Esophagus squamous epithelium (tissue), 4 donors: ENCODE measurements at regions not wholly inside any gene's neighbourhood (a gene's known extent, or its start where the extent isn't known, plus 50 kb on each side); places are given as distances from the start of the nearest gene placed in this dataset.

Source experiments
- POLR2A ChIP-seq, 4 donors: fragments of 450-650 bp; IDR thresholded peaks; one replicate each; pipeline ENCODE4 v1.6.1; 2017; ENCODE audit warnings: antibody characterized with exemption in 4 of 4, mild to moderate bottlenecking in 4 of 4, moderate library complexity in 3 of 4
- TF ChIP-seq, protein P1 (sequence below), 6 experiments: fragments of 450-650 bp in 4 of 6; fragments of 200-600 bp in 2 of 6; sonication (generic) in 2 of 6; IDR thresholded peaks; one replicate each; pipeline ENCODE4 v1.5.1; 2016 to 2019; ENCODE audit warnings: antibody characterized with exemption in 6 of 6, mild to moderate bottlenecking in 4 of 6, moderate library complexity in 4 of 6

DNA sequence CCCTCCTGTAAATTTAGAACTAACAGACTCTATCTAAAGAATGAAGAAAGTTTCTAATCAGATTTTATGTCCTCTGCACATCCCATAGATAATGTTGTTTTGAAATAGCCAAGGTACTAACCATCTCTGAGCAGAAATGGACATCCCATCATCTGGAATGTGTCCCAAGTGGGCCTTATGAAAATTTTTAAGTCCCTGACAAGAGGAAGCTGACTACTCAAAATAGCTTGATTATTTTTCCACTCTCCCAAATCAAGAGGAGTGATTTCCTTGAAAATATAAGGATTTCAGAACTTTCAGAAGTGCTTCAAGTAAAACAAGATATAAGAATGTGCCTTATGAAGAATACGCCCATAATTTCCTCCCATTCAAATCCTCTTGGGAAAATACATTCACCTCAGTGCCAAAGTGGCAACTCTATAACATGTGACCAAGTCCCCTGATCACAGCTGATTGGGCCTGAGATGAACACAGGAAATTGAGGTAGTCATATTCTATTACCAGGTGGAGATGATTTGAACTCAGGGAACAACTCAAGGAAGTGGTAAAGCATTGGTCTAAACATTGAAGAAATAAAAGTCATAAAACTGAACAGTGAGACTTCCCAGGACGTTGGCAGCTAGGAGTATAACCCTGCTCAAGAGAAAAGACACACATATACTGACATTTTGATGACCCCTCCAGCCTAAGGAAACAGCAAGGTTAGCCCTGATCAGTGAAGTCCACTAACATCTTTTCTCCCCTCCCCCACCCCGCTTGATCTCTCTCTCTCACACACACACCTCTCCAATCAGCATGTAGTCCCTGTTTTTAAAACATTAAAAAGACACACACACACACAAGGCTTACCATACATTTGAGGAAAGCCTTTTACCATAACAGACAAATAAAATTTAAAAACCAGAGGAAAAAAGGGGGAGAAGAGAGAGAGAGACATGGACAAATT lies 70.8 kb upstream of the TEAD1 start:
- TF ChIP-seq, protein P1, sequence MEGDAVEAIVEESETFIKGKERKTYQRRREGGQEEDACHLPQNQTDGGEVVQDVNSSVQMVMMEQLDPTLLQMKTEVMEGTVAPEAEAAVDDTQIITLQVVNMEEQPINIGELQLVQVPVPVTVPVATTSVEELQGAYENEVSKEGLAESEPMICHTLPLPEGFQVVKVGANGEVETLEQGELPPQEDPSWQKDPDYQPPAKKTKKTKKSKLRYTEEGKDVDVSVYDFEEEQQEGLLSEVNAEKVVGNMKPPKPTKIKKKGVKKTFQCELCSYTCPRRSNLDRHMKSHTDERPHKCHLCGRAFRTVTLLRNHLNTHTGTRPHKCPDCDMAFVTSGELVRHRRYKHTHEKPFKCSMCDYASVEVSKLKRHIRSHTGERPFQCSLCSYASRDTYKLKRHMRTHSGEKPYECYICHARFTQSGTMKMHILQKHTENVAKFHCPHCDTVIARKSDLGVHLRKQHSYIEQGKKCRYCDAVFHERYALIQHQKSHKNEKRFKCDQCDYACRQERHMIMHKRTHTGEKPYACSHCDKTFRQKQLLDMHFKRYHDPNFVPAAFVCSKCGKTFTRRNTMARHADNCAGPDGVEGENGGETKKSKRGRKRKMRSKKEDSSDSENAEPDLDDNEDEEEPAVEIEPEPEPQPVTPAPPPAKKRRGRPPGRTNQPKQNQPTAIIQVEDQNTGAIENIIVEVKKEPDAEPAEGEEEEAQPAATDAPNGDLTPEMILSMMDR (IDR thresholded peaks at IDR 0.05) = no peak
- TF ChIP-seq POLR2A (IDR thresholded peaks at IDR 0.05) = no peak
